IMR-90 (cell line): ENCODE measurements at regions not wholly inside any gene's neighbourhood (a gene's known extent, or its start where the extent isn't known, plus 50 kb on each side); places are given as distances from the start of the nearest gene placed in this dataset.

Experiments used
- ATAC-seq: fragments of 200-7000 bp; cut with Tn5 transposase; 2 replicates; pipeline ENCODE4 v1.9.1; 2020; ENCODE audit warnings: low read depth, mild to moderate bottlenecking, moderate library complexity
- BruUV-seq: library from RNA; stranded (reverse); fragments of 400-500 nt; replicated peaks from 2 replicates; lab custom pipeline; 2021; lab: Mats Ljungman, UMichigan
- CTCF ChIA-PET: fragments of 300-600 bp; formaldehyde crosslinking; extraction: SDS; loops from one replicate; lab custom pipeline; 2021; ENCODE audit warnings: antibody characterized with exemption; lab: Yijun Ruan, JAX
- POLR2A ChIA-PET: fragments of 300-600 bp; sonication (Branson Sonifier 250); formaldehyde crosslinking; loops from one replicate; lab custom pipeline; 2022; ENCODE audit warnings: antibody characterized with exemption; ENCODE audit not compliant: unreplicated experiment; lab: Charles Lee
- DNase-seq: peaks from one replicate; pipeline ENCODE4 v3.0.0; 2013
- H2AFZ ChIP-seq: replicated peaks from 2 replicates; pipeline ENCODE3; 2013; ENCODE audit warnings: low read length, mild to moderate bottlenecking; ENCODE audit not compliant: poor library complexity
- H2AK5ac ChIP-seq: 2 replicates; pipeline ENCODE4 v1.6.1; 2013; ENCODE audit warnings: low read depth, low read length, inconsistent platforms
- H2AK9ac ChIP-seq: replicated peaks from 2 replicates; pipeline ENCODE3; 2013; ENCODE audit warnings: mild to moderate bottlenecking, low read depth, low read length, moderate library complexity; ENCODE audit not compliant: poor library complexity
- H2BK120ac ChIP-seq: 2 replicates; pipeline ENCODE4 v1.6.1; 2013; ENCODE audit warnings: low read depth, low read length, inconsistent platforms
- H2BK15ac ChIP-seq: 3 replicates; pipeline ENCODE4 v1.6.1; 2013; ENCODE audit warnings: low read depth, low read length, inconsistent platforms
- H2BK20ac ChIP-seq: 2 replicates; pipeline ENCODE4 v1.6.1; 2013; ENCODE audit warnings: low read depth, mild to moderate bottlenecking, inconsistent platforms, low read length, moderate library complexity
- H2BK5ac ChIP-seq: 2 replicates; pipeline ENCODE4 v1.6.1; 2013; ENCODE audit warnings: mild to moderate bottlenecking, low read depth, low read length, inconsistent platforms; ENCODE audit not compliant: poor library complexity, severe bottlenecking
- H3K14ac ChIP-seq: replicated peaks from 2 replicates; pipeline ENCODE4 v1.6.1; 2013; ENCODE audit warnings: low read depth, low read length, inconsistent platforms
- H3K18ac ChIP-seq: 2 replicates; pipeline ENCODE4 v1.6.1; 2013; ENCODE audit warnings: low read depth, low read length, control low read depth
- H3K23ac ChIP-seq: 2 replicates; pipeline ENCODE4 v1.6.1; 2013; ENCODE audit warnings: low read depth, low read length, inconsistent platforms
- H3K27ac ChIP-seq: 2 replicates; pipeline ENCODE4 v1.5.1; 2013; ENCODE audit warnings: mild to moderate bottlenecking, control low read depth, low read length; ENCODE audit not compliant: insufficient read depth
- H3K27me3 ChIP-seq: 2 replicates; pipeline ENCODE4 v1.6.1; 2013; ENCODE audit warnings: low read length; ENCODE audit not compliant: control insufficient read depth, insufficient read depth
- H3K36me3 ChIP-seq: 2 replicates; pipeline ENCODE4 v1.6.1; 2013; ENCODE audit warnings: low read length, mixed read lengths; ENCODE audit not compliant: control insufficient read depth, insufficient read depth
- H3K4ac ChIP-seq: 2 replicates; pipeline ENCODE4 v1.6.1; 2013; ENCODE audit warnings: low read depth, low read length, inconsistent platforms
- H3K4me1 ChIP-seq: 2 replicates; pipeline ENCODE4 v1.6.1; 2013; ENCODE audit warnings: low read length, mixed read lengths; ENCODE audit not compliant: control insufficient read depth, insufficient read depth
- H3K4me2 ChIP-seq: 2 replicates; pipeline ENCODE4 v1.6.1; 2013; ENCODE audit warnings: low read depth, mild to moderate bottlenecking, control low read depth, low read length, moderate library complexity
- H3K4me3 ChIP-seq: 2 replicates; pipeline ENCODE4 v1.5.1; 2013; ENCODE audit warnings: low read depth, mild to moderate bottlenecking, control low read depth, low read length, moderate library complexity; ENCODE audit not compliant: insufficient read depth
- H3K56ac ChIP-seq: 2 replicates; pipeline ENCODE4 v1.6.1; 2013; ENCODE audit warnings: low read length, inconsistent platforms; ENCODE audit not compliant: insufficient read depth; ENCODE audit errors: extremely low read depth
- H3K79me1 ChIP-seq, 2 experiments: 2 replicates each; pipeline ENCODE4 v1.6.1; 2013; ENCODE audit warnings: low read length in 2 of 2, inconsistent platforms in 1 of 2, low read depth in 1 of 2
- H3K9ac ChIP-seq: 2 replicates; pipeline ENCODE4 v1.6.1; 2013; ENCODE audit warnings: low read depth, low read length, control low read depth
- H3K9me1 ChIP-seq: 2 replicates; pipeline ENCODE4 v1.6.1; 2013; ENCODE audit warnings: low read length, inconsistent platforms; ENCODE audit not compliant: insufficient read depth
- H3K9me3 ChIP-seq: 2 replicates; pipeline ENCODE4 v1.6.1; 2013; ENCODE audit warnings: low read length; ENCODE audit not compliant: control insufficient read depth, insufficient read depth
- H4K20me1 ChIP-seq: 2 replicates; pipeline ENCODE4 v1.6.1; 2013; ENCODE audit warnings: low read length, inconsistent platforms; ENCODE audit not compliant: insufficient read depth
- H4K5ac ChIP-seq: 2 replicates; pipeline ENCODE4 v1.6.1; 2013; ENCODE audit warnings: mild to moderate bottlenecking, low read depth, low read length, control low read depth
- H4K8ac ChIP-seq, 2 experiments: 2 replicates each; pipeline ENCODE4 v1.6.1; 2013; ENCODE audit warnings: low read depth in 2 of 2, low read length in 2 of 2, control low read depth in 1 of 2, inconsistent platforms in 1 of 2
- H4K91ac ChIP-seq: 2 replicates; pipeline ENCODE4 v1.6.1; 2013; ENCODE audit warnings: low read depth, low read length, inconsistent platforms; ENCODE audit not compliant: insufficient read depth
- BHLHE40 ChIP-seq: fragments of 150-350 bp; IDR thresholded peaks from 2 replicates; pipeline ENCODE4 v1.6.1; 2016; ENCODE audit warnings: mild to moderate bottlenecking, low read depth, low read length
- MXI1 ChIP-seq: IDR thresholded peaks from 2 replicates; pipeline ENCODE4 v1.6.1; 2012; ENCODE audit warnings: low read depth, mild to moderate bottlenecking, low read length, moderate library complexity, borderline replicate concordance
- POLR2A ChIP-seq: IDR thresholded peaks from 2 replicates; pipeline ENCODE4 v1.6.1; 2012; ENCODE audit warnings: mild to moderate bottlenecking, low read depth, low read length
- RCOR1 ChIP-seq: IDR thresholded peaks from 2 replicates; pipeline ENCODE4 v1.6.1; 2012; ENCODE audit warnings: mild to moderate bottlenecking, low read length, improper control_type of control experiment; ENCODE audit not compliant: insufficient replicate concordance
- RFX5 ChIP-seq: IDR thresholded peaks from 2 replicates; pipeline ENCODE4 v1.8.0; 2012; ENCODE audit warnings: low read depth, mild to moderate bottlenecking, low read length, moderate library complexity
- WGBS, 2 experiments: methylation state at CpG; one replicate each; pipeline versions ENCODE4 v1.1.5 to v1.1.7; 2013; ENCODE audit warnings: missing lambda C conversion rate in 2 of 2; ENCODE audit not compliant: insufficient read length in 1 of 2; ENCODE audit errors: extremely low coverage in 2 of 2; 5-methylcytosine and 5-hydroxymethylcytosine counted together
- dilution Hi-C: fragments of 300-500 bp; cut with HindIII; formaldehyde crosslinking; loops from one replicate; pipeline ENCODE4 v1.14.3; 2018; ENCODE audit warnings: low sequenced_read_pairs; ENCODE audit not compliant: unreplicated experiment
- in situ Hi-C: fragments of 300-500 bp; cut with MboI; formaldehyde crosslinking; loops from 3 replicates; pipeline ENCODE4 v1.14.3; 2019; ENCODE audit warnings: low sequenced_read_pairs, inconsistent platforms, mixed read lengths
- intact Hi-C: fragments of 100-400 bp; cut with micrococcal nuclease; formaldehyde crosslinking; loops from 2 replicates; pipeline ENCODE4 v1.10.0; 2022
- TF ChIP-seq, protein P1 (sequence below): conservative IDR thresholded peaks from 2 replicates; pipeline ENCODE4 v1.5.1; 2012; ENCODE audit warnings: mild to moderate bottlenecking, low read depth, low read length, improper control_type of control experiment

- WGBS, 2 experiments, result no CpG with 5 or more reads among the region's 2 CpGs
- Histone ChIP-seq H3K23ac (no peak overlapping the region), H2BK5ac (no peak overlapping the region), H3K4me3 (no peak overlapping the region), H3K9me1 (no peaks in the 10 kb centered on the region), H2AK9ac (no peak overlapping the region), H2BK20ac (no peak overlapping the region), H2AFZ (no peak overlapping the region), H3K56ac (no peak overlapping the region), H3K36me3 (no peaks in the 10 kb centered on the region), H3K18ac (no peak overlapping the region), H3K4me1 (no peaks in the 10 kb centered on the region), H2AK5ac (no peak overlapping the region), H4K91ac (no peak overlapping the region), H3K14ac (no peak overlapping the region), H3K27me3 (no peaks in the 10 kb centered on the region), H2BK120ac (no peak overlapping the region), H4K20me1 (no peaks in the 10 kb centered on the region), H4K5ac (no peak overlapping the region), H3K79me1 (no peaks in the 10 kb centered on the region), H3K9me3 (peaks cover 2% of the 10 kb centered on the region), H3K9ac (no peak overlapping the region), H3K27ac (no peak overlapping the region), H3K4me2 (no peak overlapping the region), H4K8ac (no peak overlapping the region), H3K4ac (no peak overlapping the region), H2BK15ac (no peak overlapping the region)
- ChIA-PET POLR2A (no interaction called here), CTCF (interaction anchor here (0.5 kb wide), 1 partner anchor 113 kb away, joined by 3 read pairs; no protein-coding TSS in a partner anchor)
- DNase-seq (no peak), ATAC-seq (no peak)
- in situ Hi-C loops, result no loop called here
- intact Hi-C loops, result no loop called here
- BruUV-seq, result no TSS peak
- TF ChIP-seq POLR2A (no peak), BHLHE40 (no peak), RFX5 (no peak), RCOR1 (no peak), MXI1 (no peak)
- TF ChIP-seq, protein P1, sequence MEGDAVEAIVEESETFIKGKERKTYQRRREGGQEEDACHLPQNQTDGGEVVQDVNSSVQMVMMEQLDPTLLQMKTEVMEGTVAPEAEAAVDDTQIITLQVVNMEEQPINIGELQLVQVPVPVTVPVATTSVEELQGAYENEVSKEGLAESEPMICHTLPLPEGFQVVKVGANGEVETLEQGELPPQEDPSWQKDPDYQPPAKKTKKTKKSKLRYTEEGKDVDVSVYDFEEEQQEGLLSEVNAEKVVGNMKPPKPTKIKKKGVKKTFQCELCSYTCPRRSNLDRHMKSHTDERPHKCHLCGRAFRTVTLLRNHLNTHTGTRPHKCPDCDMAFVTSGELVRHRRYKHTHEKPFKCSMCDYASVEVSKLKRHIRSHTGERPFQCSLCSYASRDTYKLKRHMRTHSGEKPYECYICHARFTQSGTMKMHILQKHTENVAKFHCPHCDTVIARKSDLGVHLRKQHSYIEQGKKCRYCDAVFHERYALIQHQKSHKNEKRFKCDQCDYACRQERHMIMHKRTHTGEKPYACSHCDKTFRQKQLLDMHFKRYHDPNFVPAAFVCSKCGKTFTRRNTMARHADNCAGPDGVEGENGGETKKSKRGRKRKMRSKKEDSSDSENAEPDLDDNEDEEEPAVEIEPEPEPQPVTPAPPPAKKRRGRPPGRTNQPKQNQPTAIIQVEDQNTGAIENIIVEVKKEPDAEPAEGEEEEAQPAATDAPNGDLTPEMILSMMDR, result no peak
- dilution Hi-C loops, result no loop called here
Measured at GRCh38 chr5:12704955-12705354, 800.7 kb upstream of the CTNND2 start.
